Jurkat, Clone E6-1 (cell line): ENCODE measurements at regions not wholly inside any gene's neighbourhood (a gene's known extent, or its start where the extent isn't known, plus 50 kb on each side); places are given as distances from the start of the nearest gene placed in this dataset.
"Not testable (repeated sequence)": the region's sequence is repeated elsewhere in the genome, so short reads cannot be mapped to it uniquely, and the experiment has no call there.

Experiments used
- DNase-seq: peaks from one replicate; pipeline ENCODE4 v3.0.0-alpha.2; 2011; ENCODE audit warnings: low read depth, low spot score
- H3K4me3 ChIP-seq: 2 replicates; pipeline ENCODE4 v1.5.1; 2011; ENCODE audit warnings: mild to moderate bottlenecking, low read length, control low read depth, moderate library complexity

- DNase-seq, result no peak
- no peak overlapping the region for H3K4me3 ChIP-seq
These were observed 260.8 kb upstream of the PGRMC2 start for GRCh38 chr4:128548381-128548780.

DNA sequence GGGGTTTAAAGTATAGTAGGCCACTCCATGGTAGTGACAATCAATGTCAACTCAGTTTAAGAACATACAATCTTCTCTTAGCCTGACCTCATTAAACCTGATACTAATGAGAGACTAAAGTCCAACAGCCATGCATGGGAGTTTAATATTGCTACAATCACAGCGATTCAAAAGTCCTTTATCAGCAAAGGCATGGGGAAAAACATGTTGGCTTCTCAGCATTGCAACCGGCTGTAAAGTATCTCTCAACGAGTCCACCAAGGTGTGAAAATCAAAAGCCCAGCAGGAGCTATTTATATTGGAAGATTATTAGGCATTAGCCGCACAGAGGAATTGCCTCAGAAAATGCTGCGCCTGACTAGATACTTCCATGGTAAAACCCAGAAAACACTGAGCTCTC, 256.7 kb upstream of the PGRMC2 start:
- no peak for DNase-seq
- H3K4me3 ChIP-seq, result no peak overlapping the region

DNA sequence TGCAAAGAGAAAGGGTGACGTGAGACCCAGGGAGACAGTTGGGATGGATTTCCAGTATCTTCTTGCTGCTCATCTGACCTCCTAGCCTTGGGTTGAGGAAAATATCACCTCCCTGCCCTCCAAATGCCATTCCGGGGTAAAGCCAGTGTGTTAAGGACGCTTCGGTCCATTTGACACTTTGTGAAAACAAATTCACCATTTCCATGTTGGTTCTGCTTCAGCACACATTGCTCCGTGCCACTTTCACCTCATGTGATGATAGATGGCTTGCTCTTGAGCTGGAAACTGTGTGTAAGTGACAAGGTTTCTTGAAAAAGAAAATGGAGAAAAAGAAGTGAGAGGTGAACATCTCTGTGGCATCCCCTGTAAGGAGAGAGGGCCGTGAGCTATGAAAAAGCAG, 256.1 kb upstream of the PGRMC2 start:
- DNase-seq, result no peak
- H3K4me3 ChIP-seq, result no peak overlapping the region

DNA sequence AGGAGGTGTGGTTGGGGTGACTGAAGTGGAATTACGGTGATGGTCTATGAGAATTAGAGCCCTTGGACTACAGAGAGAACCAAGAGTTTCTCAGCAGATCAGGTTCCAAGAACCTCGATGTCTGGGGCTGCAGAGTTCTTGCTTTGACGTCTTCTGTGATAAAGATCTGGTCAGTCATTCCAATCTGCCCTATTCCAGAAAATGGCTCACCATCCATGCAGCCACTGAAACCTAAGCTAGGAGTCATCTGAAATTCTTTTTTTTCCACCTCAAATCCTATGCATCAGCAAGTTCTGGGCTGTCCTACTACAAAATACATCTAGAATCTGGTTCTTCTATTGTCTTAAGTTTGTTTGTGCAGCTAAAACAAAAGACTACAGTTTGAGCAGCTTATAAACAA, 254.4 kb upstream of the PGRMC2 start:
- no peak overlapping the region for H3K4me3 ChIP-seq
- no peak for DNase-seq

- H3K4me3 ChIP-seq, result no peak overlapping the region
- DNase-seq, result no peak
These were observed 252.5 kb upstream of the PGRMC2 start for GRCh38 chr4:128540122-128540521.

GRCh38 chr4:128538111-128538882, 250.7 kb upstream of the PGRMC2 start:
- H3K4me3 ChIP-seq, result no peak overlapping the region
- no peak for DNase-seq

DNA sequence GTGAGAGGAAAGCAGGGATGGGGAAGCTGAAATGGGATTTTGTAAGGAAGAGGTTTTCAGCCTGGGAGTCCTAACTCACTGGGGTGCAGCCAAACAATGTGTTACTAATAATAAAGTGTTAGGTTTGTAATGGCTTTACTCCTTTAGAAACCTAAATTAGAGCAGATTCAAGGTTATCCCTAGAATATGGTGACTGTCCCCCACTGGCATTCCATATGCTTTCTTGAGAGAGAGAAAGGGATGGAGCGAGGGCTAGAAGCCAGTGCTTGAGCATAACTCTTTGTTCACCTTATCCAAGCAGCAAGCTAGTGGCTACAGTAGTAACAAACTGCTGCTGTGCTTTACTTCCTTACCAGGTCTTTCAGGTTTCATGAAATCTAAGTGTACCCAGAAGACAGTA, 249.1 kb upstream of the PGRMC2 start:
- no peak overlapping the region for H3K4me3 ChIP-seq
- no peak for DNase-seq

GRCh38 chr4:128535510-128535909, 247.9 kb upstream of the PGRMC2 start:
- DNase-seq, H3K4me3 ChIP-seq: not testable (repeated sequence)

GRCh38 chr4:128528793-128529553, 241.4 kb upstream of the PGRMC2 start:
- DNase-seq, result no peak
- H3K4me3 ChIP-seq, result no peak overlapping the region

- no peak for DNase-seq
- no peak overlapping the region for H3K4me3 ChIP-seq
These were observed 240.4 kb upstream of the PGRMC2 start for GRCh38 chr4:128527946-128528576.

GRCh38 chr4:128527351-128527750, 239.7 kb upstream of the PGRMC2 start:
- H3K4me3 ChIP-seq, result no peak overlapping the region
- DNase-seq, result no peak

DNA sequence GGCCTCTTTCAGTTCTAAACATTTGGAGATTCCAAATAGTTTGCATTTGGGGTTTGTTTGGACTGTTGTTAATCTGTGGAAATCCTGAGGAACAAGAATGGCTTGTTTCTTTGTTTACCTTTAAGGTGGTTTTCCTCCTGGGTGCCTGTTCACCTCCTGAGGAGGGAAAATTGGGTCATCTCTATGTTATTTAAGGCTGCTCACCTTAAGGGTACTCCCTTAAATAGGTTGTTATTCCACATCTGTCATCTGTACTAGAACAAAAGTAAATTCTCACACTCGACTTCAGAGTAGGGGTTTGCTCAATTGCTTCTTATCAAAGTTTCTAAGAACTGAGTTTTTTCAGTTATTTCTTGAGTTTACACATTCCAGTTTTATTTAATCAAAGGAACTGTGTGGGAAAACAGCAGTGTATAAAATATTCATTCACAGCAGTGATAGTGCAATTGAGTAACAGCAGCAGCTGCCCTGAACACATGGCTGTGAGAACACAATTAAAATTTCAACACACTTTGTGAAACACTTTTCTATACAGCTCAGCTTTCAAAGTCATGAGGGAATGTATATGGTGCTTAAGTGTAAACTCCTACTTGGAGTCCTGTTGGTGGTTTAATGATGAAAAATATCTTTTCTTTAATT, 238.5 kb upstream of the PGRMC2 start:
- no peak overlapping the region for H3K4me3 ChIP-seq

DNA sequence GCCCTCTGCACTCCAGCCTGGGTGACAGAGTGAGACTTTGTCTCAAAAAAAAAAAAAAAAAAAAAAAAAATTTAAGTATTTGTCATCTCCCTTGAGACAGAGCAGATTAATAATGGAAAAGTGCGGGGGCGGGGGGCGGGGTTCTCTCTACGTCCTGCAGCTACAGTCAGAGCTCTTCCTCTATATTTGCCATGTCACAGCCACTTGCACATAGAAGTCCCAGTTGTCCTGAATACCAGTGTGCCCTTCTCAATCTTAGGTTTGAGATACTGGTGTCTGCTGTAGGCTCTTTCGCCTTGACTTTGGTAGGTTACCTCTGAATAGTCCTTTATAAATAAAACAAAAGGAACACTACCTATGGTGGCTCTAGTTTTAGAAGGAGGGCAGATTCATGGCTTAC, 237.8 kb upstream of the PGRMC2 start:
- H3K4me3 ChIP-seq, result no peak overlapping the region
- DNase-seq, result no peak

More for the DNA sequence above, 238.5 kb upstream of the PGRMC2 start:
- DNase-seq, result no peak

GRCh38 chr4:128524311-128524710, 236.7 kb upstream of the PGRMC2 start:
- DNase-seq, result no peak
- H3K4me3 ChIP-seq, result no peak overlapping the region

GRCh38 chr4:128521648-128522111, 234.1 kb upstream of the PGRMC2 start:
- H3K4me3 ChIP-seq, result no peak overlapping the region
- no peak for DNase-seq

- no peak for DNase-seq
These were observed 233.5 kb upstream of the PGRMC2 start for GRCh38 chr4:128521156-128521555.

GRCh38 chr4:128519163-128519830, 231.7 kb upstream of the PGRMC2 start:
- H3K4me3 ChIP-seq, result no peak overlapping the region
- DNase-seq, result no peak

More at GRCh38 chr4:128521156-128521555, 233.5 kb upstream of the PGRMC2 start:
- H3K4me3 ChIP-seq, result no peak overlapping the region

- no peak overlapping the region for H3K4me3 ChIP-seq
- no peak for DNase-seq
These were observed 230.3 kb upstream of the PGRMC2 start for GRCh38 chr4:128517739-128518510.
